GM18505 (cell line): ENCODE measurements at regions not wholly inside any gene's neighbourhood (a gene's known extent, or its start where the extent isn't known, plus 50 kb on each side); places are given as distances from the start of the nearest gene placed in this dataset.

ENCODE experiments used
- ATAC-seq: cut with Tn5 transposase; IDR thresholded peaks from one replicate; pipeline ENCODE4 v1.9.1; 2021; ENCODE audit not compliant: unreplicated experiment
- POLR2A ChIP-seq: IDR thresholded peaks from 4 replicates; pipeline ENCODE4 v1.6.1; 2011; ENCODE audit warnings: borderline replicate concordance; ENCODE audit not compliant: insufficient read depth, insufficient read length; ENCODE audit errors: extremely low read depth

- no peak for TF ChIP-seq POLR2A
- no peak for ATAC-seq
Observed at GRCh38 chr1:201710632-201711597, 118.0 kb upstream of the IPO9 start.

DNA sequence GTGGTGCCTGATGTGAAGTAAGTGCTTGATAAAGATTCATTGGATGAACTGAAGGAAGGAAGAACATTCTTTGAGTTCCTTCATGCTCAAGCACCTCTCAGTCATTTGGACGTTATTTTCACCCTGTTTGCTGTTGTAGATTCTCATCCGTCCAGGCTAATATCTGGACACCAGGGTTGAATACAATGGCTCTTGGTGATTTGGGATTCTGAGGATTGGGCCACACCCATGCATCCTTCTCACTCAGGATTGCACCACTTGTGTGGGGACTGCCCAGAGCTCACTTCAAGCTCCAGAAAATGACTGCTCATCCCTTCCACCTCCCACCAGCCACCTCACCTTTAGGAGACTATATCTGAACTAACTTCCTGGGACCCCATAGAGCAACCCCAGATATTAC lies 117.1 kb upstream of the IPO9 start:
- no peak for TF ChIP-seq POLR2A
- no peak for ATAC-seq

DNA sequence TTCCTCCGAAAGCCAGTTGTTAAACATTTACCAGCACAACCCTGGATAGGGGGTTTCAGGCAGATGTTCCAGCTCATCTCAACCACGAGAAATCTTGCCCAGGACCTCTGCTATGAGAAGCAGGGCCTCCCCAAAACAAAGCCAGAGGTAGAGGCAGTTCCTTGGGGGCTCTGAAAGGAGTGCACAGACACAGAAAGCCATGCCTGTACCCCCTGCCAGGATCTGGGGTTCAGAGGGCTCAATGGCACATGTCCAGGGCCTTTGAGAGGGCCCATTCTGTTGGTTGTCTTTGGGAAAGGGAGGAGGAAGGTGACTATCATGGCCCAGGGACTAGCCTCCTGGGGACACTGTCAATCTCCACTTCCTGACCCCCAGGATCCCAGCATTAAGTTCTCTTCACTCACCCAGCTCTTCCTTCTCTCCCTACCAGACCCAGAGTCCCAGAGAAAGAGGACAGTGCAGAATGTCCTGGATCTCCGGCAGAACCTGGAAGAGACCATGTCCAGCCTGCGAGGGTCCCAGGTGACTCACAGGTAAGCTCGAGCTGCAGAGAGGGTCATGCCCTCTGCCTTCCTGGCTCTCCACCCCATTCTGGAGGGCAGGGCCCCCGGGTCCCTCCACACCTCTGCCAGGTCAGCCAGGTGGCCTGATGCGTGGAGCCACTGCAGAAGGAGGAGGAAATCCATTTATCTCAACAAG lies 116.4 kb upstream of the IPO9 start:
- TF ChIP-seq POLR2A, result no peak
- no peak for ATAC-seq

- ATAC-seq, result no peak
- no peak for TF ChIP-seq POLR2A
Observed at GRCh38 chr1:201713086-201713810, 115.7 kb upstream of the IPO9 start.

GRCh38 chr1:201714542-201715329 lies 114.2 kb upstream of the IPO9 start:
- no peak for TF ChIP-seq POLR2A
- ATAC-seq, result no peak

- no peak for ATAC-seq
- TF ChIP-seq POLR2A, result no peak
Observed at GRCh38 chr1:201715351-201715750, 113.6 kb upstream of the IPO9 start.

DNA sequence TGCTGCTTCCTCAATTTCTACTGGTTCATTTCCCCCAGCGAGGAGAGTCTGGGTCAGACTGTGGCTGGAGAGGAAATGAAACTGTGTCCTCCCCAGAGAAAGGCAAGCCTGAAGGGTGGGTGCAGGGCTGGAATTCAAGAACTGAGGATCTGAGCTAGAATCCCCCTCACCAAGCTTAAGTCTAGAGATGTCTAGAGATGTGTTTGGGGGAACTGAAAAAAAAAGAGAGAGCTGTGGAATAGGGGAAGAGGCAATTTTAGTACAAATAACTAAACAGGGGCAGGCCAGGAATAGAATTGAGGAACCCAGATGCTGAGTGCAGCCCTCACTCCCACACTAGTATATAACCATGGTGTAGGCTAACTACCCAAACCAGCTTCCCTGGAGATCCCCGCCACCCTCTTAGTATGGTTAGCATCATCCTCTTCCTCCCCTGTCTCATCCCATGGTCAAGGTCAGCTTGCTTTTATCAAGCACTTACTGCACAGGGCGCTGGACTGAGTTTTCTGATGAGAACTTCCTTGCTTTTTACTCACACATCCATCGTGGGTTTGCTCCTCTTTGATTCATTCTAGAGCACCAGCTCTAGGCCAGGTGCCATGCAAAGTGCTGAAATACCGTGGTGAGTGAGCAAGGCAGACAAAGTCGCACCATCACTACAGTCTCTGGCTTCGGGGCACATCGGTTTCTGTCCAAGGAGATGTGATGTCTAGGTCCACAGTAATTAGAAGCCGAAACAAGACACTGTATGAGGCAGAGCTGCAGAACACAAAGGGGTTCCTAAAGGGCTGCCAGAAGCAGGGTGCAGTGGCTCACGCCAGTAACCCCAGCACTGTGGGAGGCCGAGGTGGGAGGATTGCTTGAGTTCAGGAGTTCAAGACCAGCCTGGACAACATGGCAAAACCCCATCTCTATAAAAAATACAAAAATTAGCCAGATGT lies 112.9 kb upstream of the IPO9 start:
- ATAC-seq, result no peak
- TF ChIP-seq POLR2A, result no peak

DNA sequence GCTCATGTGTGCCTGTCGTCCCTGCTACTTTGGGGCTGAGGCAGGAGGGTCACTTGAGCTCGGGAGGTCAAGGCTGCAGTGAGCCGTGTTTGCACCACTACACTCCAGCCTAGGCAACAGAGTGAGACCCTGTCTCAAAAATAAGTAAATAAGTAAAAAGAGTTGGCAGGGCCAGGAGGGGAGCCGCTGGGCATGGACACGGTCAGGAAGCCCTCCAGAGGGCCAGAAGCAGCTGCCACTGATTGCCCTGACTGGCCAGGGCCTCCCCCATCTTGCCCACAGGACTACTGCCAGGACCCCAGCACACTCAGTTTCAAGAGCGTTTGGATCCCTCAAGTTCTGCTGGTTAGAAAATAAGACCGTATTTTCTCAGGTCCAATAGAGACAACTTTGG lies 112.2 kb upstream of the IPO9 start:
- TF ChIP-seq POLR2A, result no peak
- no peak for ATAC-seq

DNA sequence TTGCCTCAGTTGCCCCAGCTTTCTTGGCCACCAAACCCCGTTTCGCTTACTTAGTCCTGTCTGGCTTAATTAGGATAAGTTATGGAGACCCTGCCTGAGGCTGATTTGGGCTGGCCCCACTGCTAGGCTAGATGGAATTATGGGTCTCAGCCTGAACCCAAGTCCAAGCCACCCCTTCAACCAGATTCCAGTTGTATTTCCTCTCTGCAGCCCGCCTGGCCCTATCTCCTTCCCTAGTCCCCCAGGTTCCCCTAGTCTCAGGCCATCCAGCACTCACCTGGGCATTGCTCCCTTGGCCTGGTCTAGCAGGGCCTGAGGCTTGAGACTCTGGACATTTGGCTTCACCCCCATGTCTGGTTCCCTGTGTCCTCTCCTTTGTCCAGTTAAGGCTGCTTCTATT lies 111.7 kb upstream of the IPO9 start:
- ATAC-seq, result no peak
- no peak for TF ChIP-seq POLR2A

- no peak for TF ChIP-seq POLR2A
- no peak for ATAC-seq
Observed at GRCh38 chr1:201718346-201719202, 110.4 kb upstream of the IPO9 start.
